Stomach (tissue), 4 donors: ENCODE measurements at regions not wholly inside any gene's neighbourhood (a gene's known extent, or its start where the extent isn't known, plus 50 kb on each side); places are given as distances from the start of the nearest gene placed in this dataset.

Experiments used
- EP300 ChIP-seq: sonication (generic); formaldehyde crosslinking; IDR thresholded peaks from one replicate; pipeline ENCODE4 v1.6.1; 2017; ENCODE audit warnings: antibody characterized with exemption
- POLR2A ChIP-seq, 4 donors: fragments of 450-650 bp; IDR thresholded peaks; one replicate each; pipeline ENCODE4 v1.6.1; 2016; ENCODE audit warnings: antibody characterized with exemption in 4 of 4, control low read depth in 2 of 4, mild to moderate bottlenecking in 1 of 4, moderate library complexity in 1 of 4
- POLR2AphosphoS5 ChIP-seq, 3 donors: sonication (generic); formaldehyde crosslinking; IDR thresholded peaks; one replicate each; pipeline ENCODE4 v1.6.1; 2016; ENCODE audit warnings: antibody characterized with exemption in 3 of 3

DNA sequence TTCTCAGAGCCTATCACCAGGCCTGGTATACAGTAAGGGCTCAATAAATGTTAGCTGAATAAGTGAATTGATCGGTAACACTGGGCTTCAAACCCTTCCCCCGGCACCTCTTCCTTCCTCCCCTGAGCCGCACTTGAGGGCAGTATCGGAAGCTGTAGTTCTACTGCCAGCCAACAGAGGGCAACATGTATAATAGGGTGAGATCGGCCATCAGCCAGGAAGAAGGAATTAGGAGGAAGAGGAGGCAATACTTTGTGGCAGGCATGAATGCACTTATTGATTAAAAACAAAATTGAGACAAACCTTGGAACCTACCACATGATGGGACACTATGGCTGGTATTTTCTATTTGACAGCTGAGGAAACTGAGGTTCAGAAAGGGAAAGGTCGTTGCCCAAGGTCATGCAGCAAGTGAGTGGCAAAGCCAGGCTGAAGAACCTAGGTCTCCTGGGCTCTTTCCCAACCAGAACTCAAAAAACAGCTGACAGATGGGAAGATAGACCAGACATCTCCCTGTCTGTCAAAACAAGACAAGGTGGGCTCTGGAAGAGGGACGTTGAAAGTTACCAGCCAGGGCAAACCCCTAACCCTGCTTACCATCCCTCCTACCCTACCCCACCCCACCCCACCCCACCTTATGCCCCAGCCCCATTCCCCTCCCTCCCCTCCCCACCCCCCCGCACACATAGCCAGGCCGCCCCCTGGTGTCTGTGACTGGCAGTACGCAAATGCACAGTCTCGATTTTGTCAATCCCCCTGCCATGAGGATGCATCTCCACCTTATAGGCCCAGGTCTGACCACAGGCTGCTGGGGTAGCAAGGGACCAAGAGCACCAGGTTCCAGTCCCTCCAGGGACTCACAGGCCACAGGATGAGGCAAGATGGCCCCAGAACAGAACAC lies 107.3 kb upstream of the RUNX3 start:
- TF ChIP-seq POLR2AphosphoS5 (IDR thresholded peaks at IDR 0.05) (no peak), EP300 (no peak), POLR2A (IDR thresholded peaks at IDR 0.05) (no peak)
